ENCODE measurements at regions not wholly inside any gene's neighbourhood (a gene's known extent, or its start where the extent isn't known, plus 50 kb on each side); places are given as distances from the start of the nearest gene placed in this dataset.

GRCh38 chr3:163655021-163655420, 1423.3 kb downstream of the SI start:
- BruUV-seq (replicated peaks): no TSS peak
- no peak overlapping the region for H3K9ac ChIP-seq (ENCODE audit: low read length)
- H3K9me2 ChIP-seq (ENCODE audit: insufficient read depth): no peaks in the 10 kb centered on the region; the same call in 1 of the 2 replicates
- DNase-seq (ENCODE audit: low read depth, low spot score): no peak
- no peak overlapping the region for H3K4me2 ChIP-seq (ENCODE audit: low read length)
- ChIA-PET POLR2A (no interaction called here), RAD21 (ENCODE audit: low non-redundant PET in 1 of 2, low total read pairs in 2 of 2, uncharacterized antibody in 2 of 2, unreplicated experiment in 2 of 2) (no interaction called here), CTCF (no interaction called here)
- no peak for TF ChIP-seq CTCF (IDR thresholded peaks at IDR 0.05 in 2 of 3, conservative IDR thresholded peaks at IDR 0.05 in 1 of 3; ENCODE audit: borderline replicate concordance in 1 of 3, insufficient read depth in 1 of 3, low read depth in 2 of 3, low read length in 2 of 3)
- TF ChIP-seq TCF7L2 (IDR thresholded peaks at IDR 0.05; ENCODE audit: borderline replicate concordance, extremely low read depth, insufficient read depth, insufficient read length): no peak
- no peak for TF ChIP-seq ZBTB33 (IDR thresholded peaks at IDR 0.05; ENCODE audit: extremely low read depth, insufficient replicate concordance, low read length)
- TF ChIP-seq ZNF274 (IDR thresholded peaks at IDR 0.05; ENCODE audit: low read depth, low read length): no peak
- TF ChIP-seq SP1 (IDR thresholded peaks at IDR 0.05; ENCODE audit: low read depth): no peak
- no peak for TF ChIP-seq ZFX (IDR thresholded peaks at IDR 0.05)
- no peak for TF ChIP-seq RAD21 (IDR thresholded peaks at IDR 0.05; ENCODE audit: low read depth)
- TF ChIP-seq YY1 (IDR thresholded peaks at IDR 0.05; ENCODE audit: extremely low read depth, insufficient replicate concordance, low read depth, low read length): no peak
- TF ChIP-seq SIN3A (IDR thresholded peaks at IDR 0.05; ENCODE audit: low read depth): no peak
- TF ChIP-seq JUND (IDR thresholded peaks at IDR 0.05): no peak
- TF ChIP-seq CEBPB (IDR thresholded peaks at IDR 0.05; ENCODE audit: low read depth): no peak
- no peak for TF ChIP-seq EZH2 (IDR thresholded peaks at IDR 0.05)
- no peak for TF ChIP-seq CBX3 (IDR thresholded peaks at IDR 0.05; ENCODE audit: low read depth)
- TF ChIP-seq FOSL1 (IDR thresholded peaks at IDR 0.05; ENCODE audit: low read depth): no peak
- TF ChIP-seq MAX (IDR thresholded peaks at IDR 0.05): no peak
- TF ChIP-seq REST (IDR thresholded peaks at IDR 0.05; ENCODE audit: low read depth): no peak
- no peaks in the 10 kb centered on the region for H4K20me1 ChIP-seq (ENCODE audit: insufficient read depth)
- intact Hi-C loops (cut with micrococcal nuclease): no loop called here
- ATAC-seq: no peak
- H3K27ac ChIP-seq (ENCODE audit: low read depth, low read length): no peak overlapping the region
- H3K4me3 ChIP-seq (replicated peaks in 1 of 2; ENCODE audit: low read depth in 1 of 2, low read length in 2 of 2): no peak overlapping the region
- no peak overlapping the region for H2AFZ ChIP-seq (ENCODE audit: low read depth, low read length, poor library complexity, severe bottlenecking)
- no peaks in the 10 kb centered on the region for H3K79me2 ChIP-seq (ENCODE audit: insufficient read depth, low read length)
- H3K4me1 ChIP-seq (ENCODE audit: control insufficient read depth in 1 of 2, insufficient read depth in 2 of 2, low read length in 2 of 2): no peaks in the 10 kb centered on the region
- H3K9me3 ChIP-seq (ENCODE audit: control insufficient read depth in 1 of 2, insufficient read depth in 1 of 2, low read depth in 1 of 2, low read length in 2 of 2): no peaks in the 10 kb centered on the region
- no peaks in the 10 kb centered on the region for H3K36me3 ChIP-seq (ENCODE audit: control insufficient read depth in 1 of 2, insufficient read depth in 2 of 2, low read length in 2 of 2)
- H3K27me3 ChIP-seq (ENCODE audit: insufficient read depth, low read length): no peaks in the 10 kb centered on the region

Data from HCT116 (cell line).